OCI-LY3 (cell line): ENCODE measurements at regions not wholly inside any gene's neighbourhood (a gene's known extent, or its start where the extent isn't known, plus 50 kb on each side); places are given as distances from the start of the nearest gene placed in this dataset.

Experiments used
- H2AFZ ChIP-seq: fragments of 200-600, 300-600 bp; shearing (Covaris generic); 2 replicates; pipeline ENCODE4 v1.6.0; 2014; ENCODE audit warnings: antibody characterized with exemption, low read depth, low read length
- H3K27ac ChIP-seq: fragments of 200-600, 300-600 bp; sonication (generic); 2 replicates; pipeline ENCODE4 v1.5.1; 2014; ENCODE audit warnings: mild to moderate bottlenecking, low read length, moderate library complexity, mixed read lengths
- H3K27me3 ChIP-seq: fragments of 200-600, 300-600 bp; sonication (generic); 2 replicates; pipeline ENCODE4 v1.6.1; 2014; ENCODE audit warnings: low read depth, low read length, mixed read lengths
- H3K36me3 ChIP-seq: fragments of 200-600, 300-600 bp; sonication (generic); replicated peaks from 2 replicates; pipeline ENCODE3; 2014; ENCODE audit warnings: low read depth, low read length, mixed read lengths
- H3K4me1 ChIP-seq: fragments of 300-600, 200-600 bp; sonication (generic); 2 replicates; pipeline ENCODE4 v1.6.1; 2014; ENCODE audit warnings: low read length, mixed read lengths
- H3K4me2 ChIP-seq: fragments of 200-600, 300-600 bp; sonication (generic); 2 replicates; pipeline ENCODE4 v1.6.1; 2014; ENCODE audit warnings: low read length, mixed read lengths
- H3K4me3 ChIP-seq: fragments of 300-600, 200-600 bp; sonication (generic); 2 replicates; pipeline ENCODE4 v1.5.1; 2014; ENCODE audit warnings: antibody characterized with exemption, mild to moderate bottlenecking, low read length, moderate library complexity
- H3K79me2 ChIP-seq: fragments of 300-600, 200-600 bp; shearing (Covaris generic); 2 replicates; pipeline ENCODE4 v1.6.1; 2014; ENCODE audit warnings: mild to moderate bottlenecking, low read length, mixed read lengths
- H3K9ac ChIP-seq: fragments of 300-600, 200-600 bp; shearing (Covaris generic); 2 replicates; pipeline ENCODE4 v1.6.0; 2014; ENCODE audit warnings: mild to moderate bottlenecking, low read length, moderate library complexity
- H3K9me3 ChIP-seq: fragments of 200-600, 300-600 bp; shearing (Covaris generic); 2 replicates; pipeline ENCODE4 v1.6.1; 2014; ENCODE audit warnings: low read length, mixed read lengths; ENCODE audit not compliant: insufficient read depth
- H4K20me1 ChIP-seq: fragments of 200-600, 300-600 bp; sonication (generic); 2 replicates; pipeline ENCODE4 v1.6.1; 2016; ENCODE audit warnings: low read length, mixed read lengths; ENCODE audit not compliant: insufficient read depth
- CTCF ChIP-seq: fragments of 200-600, 300-600 bp; sonication (generic); IDR thresholded peaks from 2 replicates; pipeline ENCODE4 v1.5.1; 2014; ENCODE audit warnings: antibody characterized with exemption, low read length, low read depth
- EZH2phosphoT487 ChIP-seq: fragments of 200-600 bp; shearing (Covaris generic); IDR thresholded peaks from 2 replicates; pipeline ENCODE4 v1.6.1; 2018; ENCODE audit warnings: antibody characterized with exemption, mixed run types, low read depth

- Histone ChIP-seq H3K4me3 (no peak overlapping the region), H3K79me2 (no peaks in the 10 kb centered on the region), H3K9ac (no peak overlapping the region), H3K9me3 (no peaks in the 10 kb centered on the region), H3K4me2 (no peak overlapping the region), H3K36me3 (no peaks in the 10 kb centered on the region), H3K27me3 (peaks cover 3% of the 10 kb centered on the region), H2AFZ (no peak overlapping the region), H4K20me1 (no peaks in the 10 kb centered on the region), H3K27ac (no peak overlapping the region), H3K4me1 (no peaks in the 10 kb centered on the region)
- no peak for TF ChIP-seq CTCF
These were observed 53.6 kb upstream of the KIF16B start for GRCh38 chr20:16626849-16627248.

- Histone ChIP-seq H3K4me1 (no peaks in the 10 kb centered on the region), H2AFZ (no peak overlapping the region), H3K9ac (no peak overlapping the region), H3K4me2 (no peak overlapping the region), H3K27ac (no peak overlapping the region), H3K79me2 (no peaks in the 10 kb centered on the region), H3K9me3 (no peaks in the 10 kb centered on the region), H4K20me1 (no peaks in the 10 kb centered on the region), H3K4me3 (no peak overlapping the region), H3K27me3 (no peaks in the 10 kb centered on the region), H3K36me3 (no peaks in the 10 kb centered on the region)
- TF ChIP-seq CTCF (no peak), EZH2phosphoT487 (no peak)
These were observed 50.9 kb upstream of the KIF16B start for GRCh38 chr20:16624106-16624505.
